ENCODE measurements at regions not wholly inside any gene's neighbourhood (a gene's known extent, or its start where the extent isn't known, plus 50 kb on each side); places are given as distances from the start of the nearest gene placed in this dataset.

- no peak for DNase-seq (ENCODE audit: low read depth, low spot score)
- no peak overlapping the region for H3K4me3 ChIP-seq (ENCODE audit: low read depth, low read length)
- POLR2A ChIA-PET, result no interaction called here
- TF ChIP-seq CTCF (IDR thresholded peaks at IDR 0.05; ENCODE audit: insufficient read depth, low read length, missing control alignments), result no peak
- CTCF ChIA-PET, result interaction anchor here (1.1 kb wide), 1 partner anchor 12 kb away, joined by 4 read pairs; no protein-coding TSS in a partner anchor
Measured at GRCh38 chr5:52705720-52706119, 82.0 kb upstream of the ITGA1 start.

GRCh38 chr5:52706775-52707174 is 80.9 kb upstream of the ITGA1 start:
- H3K4me3 ChIP-seq (ENCODE audit: low read depth, low read length), result no peak overlapping the region
- no peak for TF ChIP-seq CTCF (IDR thresholded peaks at IDR 0.05; ENCODE audit: insufficient read depth, low read length, missing control alignments)
- POLR2A ChIA-PET, result no interaction called here
- DNase-seq (ENCODE audit: low read depth, low spot score), result no peak
- CTCF ChIA-PET, result interaction anchor here (0.9 to 1.4 kb wide), 3 partner anchors 13 to 209 kb away, joined by 3 to 4 read pairs (median 3); no protein-coding TSS in a partner anchor

GRCh38 chr5:52707616-52708015 is 80.1 kb upstream of the ITGA1 start:
- TF ChIP-seq CTCF (IDR thresholded peaks at IDR 0.05; ENCODE audit: insufficient read depth, low read length, missing control alignments), result no peak
- H3K4me3 ChIP-seq (ENCODE audit: low read depth, low read length), result no peak overlapping the region
- no peak for DNase-seq (ENCODE audit: low read depth, low spot score)
- CTCF ChIA-PET, result interaction anchor here (0.9 to 1.4 kb wide), 3 partner anchors 14 to 208 kb away, joined by 3 to 4 read pairs (median 3); no protein-coding TSS in a partner anchor
- POLR2A ChIA-PET, result no interaction called here

- POLR2A ChIA-PET, result no interaction called here
- DNase-seq (ENCODE audit: low read depth, low spot score), result no peak
- H3K4me3 ChIP-seq (ENCODE audit: low read depth, low read length), result no peak overlapping the region
- CTCF ChIA-PET, result interaction anchor here (1.4 to 1.8 kb wide), 2 partner anchors 15 to 207 kb away, joined by 3 to 4 read pairs; no protein-coding TSS in a partner anchor
- no peak for TF ChIP-seq CTCF (IDR thresholded peaks at IDR 0.05; ENCODE audit: insufficient read depth, low read length, missing control alignments)
Measured at GRCh38 chr5:52708463-52708862, 79.3 kb upstream of the ITGA1 start.

- ChIA-PET POLR2A (interaction anchor here (1.0 kb wide), 1 partner anchor 90 kb away, joined by 3 read pairs; no protein-coding TSS in a partner anchor), CTCF (interaction anchor here (1.8 kb wide), 1 partner anchor 16 kb away, joined by 4 read pairs; no protein-coding TSS in a partner anchor)
- H3K4me3 ChIP-seq (ENCODE audit: low read depth, low read length), result no peak overlapping the region
- DNase-seq (ENCODE audit: low read depth, low spot score), result no peak
- no peak for TF ChIP-seq CTCF (IDR thresholded peaks at IDR 0.05; ENCODE audit: insufficient read depth, low read length, missing control alignments)
Measured at GRCh38 chr5:52709167-52709925, 78.4 kb upstream of the ITGA1 start.

GRCh38 chr5:52710310-52710971 is 77.3 kb upstream of the ITGA1 start:
- no peak for TF ChIP-seq CTCF (IDR thresholded peaks at IDR 0.05; ENCODE audit: insufficient read depth, low read length, missing control alignments)
- ChIA-PET POLR2A (no interaction called here), CTCF (no interaction called here)
- no peak for DNase-seq (ENCODE audit: low read depth, low spot score)
- no peak overlapping the region for H3K4me3 ChIP-seq (ENCODE audit: low read depth, low read length)
